ENCODE measurements at regions not wholly inside any gene's neighbourhood (a gene's known extent, or its start where the extent isn't known, plus 50 kb on each side); places are given as distances from the start of the nearest gene placed in this dataset.

DNA sequence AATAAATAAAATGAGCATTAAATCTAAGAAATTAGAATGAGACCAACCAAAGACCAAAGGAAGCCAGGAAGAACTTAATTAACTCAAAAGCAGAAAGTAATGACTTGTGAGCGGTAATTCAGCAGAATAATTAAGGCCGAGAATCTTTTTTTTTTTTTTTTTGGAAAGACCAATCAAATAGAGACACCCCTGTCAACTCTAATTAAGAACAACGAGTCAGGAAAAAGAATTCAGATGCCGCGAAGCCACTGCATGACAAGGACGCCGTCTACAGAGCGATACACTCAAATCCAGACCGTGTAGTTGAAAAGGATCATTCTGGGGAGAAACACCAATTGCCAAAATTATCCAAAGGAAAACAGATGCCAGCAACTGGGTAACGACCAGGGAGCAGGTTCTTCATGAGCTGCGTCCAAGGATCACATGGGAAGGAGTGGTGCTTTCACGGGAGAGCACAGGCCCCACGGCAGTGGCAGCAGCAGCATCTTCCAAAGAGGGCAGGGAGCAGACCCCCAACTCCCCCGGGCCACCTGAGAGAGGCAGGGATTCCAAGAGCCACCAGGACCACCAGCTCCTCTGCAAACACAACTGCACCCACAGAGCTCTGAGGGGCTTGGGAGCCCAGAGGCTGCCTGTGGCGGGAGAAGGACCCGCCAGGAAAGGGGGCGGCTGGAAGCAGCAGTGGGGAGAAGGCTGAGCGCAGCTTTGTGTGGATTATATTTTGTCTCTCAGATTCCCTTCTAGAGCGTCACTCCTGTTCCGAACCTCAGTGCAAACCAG is 469.8 kb downstream of the BRD1 start:
- TF ChIP-seq CTCF (IDR thresholded peaks at IDR 0.05) (no peak), POLR2A (IDR thresholded peaks at IDR 0.05) (no peak)

Data from esophagus squamous epithelium (tissue), 4 donors.